A204.1 (cell line): ENCODE measurements at regions not wholly inside any gene's neighbourhood (a gene's known extent, or its start where the extent isn't known, plus 50 kb on each side); places are given as distances from the start of the nearest gene placed in this dataset.
"Not testable (repeated sequence)": the region's sequence is repeated elsewhere in the genome, so short reads cannot be mapped to it uniquely, and the experiment has no call there.

ENCODE experiments used
- FAIRE-seq: peaks from 2 replicates; lab custom pipeline; 2012; peaks lifted over from hg19 to GRCh38; lab: Jason Lieb, UNC

- no peak for FAIRE-seq
Measured at GRCh38 chr2:145374165-145374564, 854.2 kb upstream of the ZEB2 start.

- not testable (repeated sequence) for FAIRE-seq
Measured at GRCh38 chr2:145367334-145367733, 847.4 kb upstream of the ZEB2 start.

GRCh38 chr2:145366341-145366740, 846.4 kb upstream of the ZEB2 start:
- no peak for FAIRE-seq

- no peak for FAIRE-seq
Measured at GRCh38 chr2:145360129-145360790, 840.3 kb upstream of the ZEB2 start.

- FAIRE-seq = no peak
Measured at GRCh38 chr2:145359561-145359960, 839.6 kb upstream of the ZEB2 start.

- FAIRE-seq = no peak
Measured at GRCh38 chr2:145356056-145356455, 836.1 kb upstream of the ZEB2 start.

GRCh38 chr2:145352484-145352883, 832.6 kb upstream of the ZEB2 start:
- no peak for FAIRE-seq

- no peak for FAIRE-seq
Measured at GRCh38 chr2:145351864-145352425, 832.0 kb upstream of the ZEB2 start.

DNA sequence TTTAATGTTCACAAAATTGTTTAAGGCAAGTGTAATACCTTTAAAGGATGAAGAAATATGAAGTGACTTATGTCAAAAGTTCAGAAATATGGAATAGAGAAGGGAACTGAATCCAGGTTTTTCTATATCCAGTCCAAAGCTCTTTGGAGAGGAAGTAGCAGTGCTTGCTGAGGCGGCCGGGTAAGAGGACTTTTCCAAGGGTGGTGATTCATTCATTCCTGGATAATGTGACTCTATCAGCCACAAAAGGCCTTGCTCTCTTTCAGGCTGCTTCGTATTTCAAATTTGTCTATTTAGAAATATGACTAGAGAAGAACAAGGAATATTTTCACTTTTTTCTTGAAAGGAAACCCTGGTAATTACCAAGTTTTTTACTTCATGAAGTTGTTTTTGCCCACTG, 830.1 kb upstream of the ZEB2 start:
- no peak for FAIRE-seq

DNA sequence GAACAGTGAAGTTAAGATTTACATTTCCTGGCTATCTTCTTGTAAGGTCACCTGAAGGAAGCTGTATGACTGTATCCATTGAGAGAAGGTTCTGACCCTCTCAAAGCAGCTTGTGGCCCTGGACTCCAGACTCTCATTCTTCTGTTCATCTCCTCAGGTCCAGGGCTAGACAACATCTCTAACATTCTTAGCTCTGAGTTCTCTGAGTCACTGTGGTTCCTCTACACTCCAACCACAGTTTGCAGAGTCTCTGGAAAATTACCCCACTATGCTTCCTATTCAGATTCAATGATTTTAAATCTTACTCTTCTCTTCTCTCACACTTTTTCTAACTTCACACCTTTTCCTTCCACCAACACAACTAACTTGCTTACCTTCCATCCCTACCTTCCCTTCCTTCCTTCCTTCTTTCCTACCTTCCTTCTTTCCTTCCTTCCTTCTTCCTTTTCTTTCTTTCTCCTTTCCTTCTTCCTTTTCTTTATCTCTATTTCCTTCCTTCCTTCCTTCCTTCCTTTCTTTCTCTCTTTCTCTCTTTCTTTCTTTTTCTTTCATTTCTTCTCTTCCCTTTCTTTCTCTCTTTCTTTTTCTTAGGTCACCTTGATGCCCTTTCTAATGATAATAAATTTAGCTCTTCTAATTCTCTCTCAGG, 824.3 kb upstream of the ZEB2 start:
- no peak for FAIRE-seq

GRCh38 chr2:145343287-145343686, 823.4 kb upstream of the ZEB2 start:
- no peak for FAIRE-seq

GRCh38 chr2:145341536-145341935, 821.6 kb upstream of the ZEB2 start:
- FAIRE-seq = no peak

- FAIRE-seq = no peak
Measured at GRCh38 chr2:145339646-145340045, 819.7 kb upstream of the ZEB2 start.

DNA sequence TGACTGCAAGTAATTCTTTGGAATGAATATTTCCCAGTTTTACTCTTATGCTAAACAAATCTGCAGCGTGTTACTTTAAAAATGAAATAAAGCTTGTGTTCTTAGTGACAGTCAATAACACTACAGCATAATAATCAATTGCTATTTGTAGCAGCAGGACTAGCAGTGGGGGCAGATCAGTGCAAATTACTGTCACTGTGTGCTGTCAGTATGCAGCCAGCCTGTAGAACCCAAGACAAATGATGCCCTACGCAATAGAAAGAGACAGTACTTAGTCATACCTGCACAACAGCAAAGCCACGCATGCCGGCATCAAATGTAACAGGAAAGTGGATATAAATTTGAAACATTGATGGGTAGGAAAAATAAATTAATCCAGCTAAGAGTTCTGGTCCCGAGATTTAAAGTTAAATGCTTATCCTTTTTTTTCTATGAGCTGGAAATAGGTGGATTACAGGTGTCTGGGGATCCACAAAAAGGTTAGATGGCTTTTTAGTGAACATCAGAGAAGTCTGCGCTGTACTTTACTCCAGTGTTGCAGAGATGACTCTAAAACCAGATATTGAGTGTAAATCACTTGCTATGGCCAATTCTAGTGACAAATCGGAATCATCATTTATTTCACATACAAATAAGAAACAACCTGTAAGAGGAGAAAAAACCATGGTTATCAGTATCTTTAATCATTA, 812.4 kb upstream of the ZEB2 start:
- FAIRE-seq = no peak

- no peak for FAIRE-seq
Measured at GRCh38 chr2:145329971-145330370, 810.1 kb upstream of the ZEB2 start.

DNA sequence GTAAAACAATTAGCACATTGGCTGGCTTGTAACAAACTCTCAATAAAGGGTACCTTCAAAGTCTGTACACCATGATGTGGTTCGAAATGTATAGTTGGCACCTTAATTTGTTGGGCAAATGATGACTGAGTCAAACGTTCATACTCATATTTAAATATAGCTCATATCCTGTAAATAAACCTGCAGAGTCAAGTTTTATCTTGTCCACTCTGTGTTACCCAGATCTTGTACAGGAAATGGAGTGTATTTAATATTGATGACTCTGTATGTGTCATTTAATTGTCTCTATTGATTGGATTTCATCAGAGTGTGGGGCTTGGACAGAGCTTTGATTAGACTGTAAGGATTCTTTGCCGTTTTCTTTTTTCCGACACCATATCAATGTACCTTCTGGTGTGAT, 805.6 kb upstream of the ZEB2 start:
- FAIRE-seq = no peak

DNA sequence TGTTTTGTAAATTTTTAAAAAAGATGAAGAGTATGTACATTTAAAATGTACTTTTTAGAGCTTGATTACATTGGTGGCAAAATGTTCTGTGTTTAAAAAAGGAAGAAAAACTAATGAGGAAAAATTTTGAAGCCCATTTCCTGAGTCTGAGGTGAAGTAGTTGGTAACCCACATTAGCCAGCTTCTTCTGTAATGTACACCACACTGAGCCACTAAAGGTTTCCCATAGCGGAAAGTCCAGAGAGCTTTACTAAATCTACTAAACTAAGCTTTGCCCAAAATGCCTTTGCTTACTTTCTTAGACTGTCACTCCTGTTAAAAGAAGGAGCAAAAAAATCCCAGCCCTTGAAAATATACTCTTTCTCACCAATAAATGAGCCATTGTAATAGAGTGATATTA, 804.8 kb upstream of the ZEB2 start:
- no peak for FAIRE-seq

- FAIRE-seq = no peak
Measured at GRCh38 chr2:145323512-145323911, 803.6 kb upstream of the ZEB2 start.

DNA sequence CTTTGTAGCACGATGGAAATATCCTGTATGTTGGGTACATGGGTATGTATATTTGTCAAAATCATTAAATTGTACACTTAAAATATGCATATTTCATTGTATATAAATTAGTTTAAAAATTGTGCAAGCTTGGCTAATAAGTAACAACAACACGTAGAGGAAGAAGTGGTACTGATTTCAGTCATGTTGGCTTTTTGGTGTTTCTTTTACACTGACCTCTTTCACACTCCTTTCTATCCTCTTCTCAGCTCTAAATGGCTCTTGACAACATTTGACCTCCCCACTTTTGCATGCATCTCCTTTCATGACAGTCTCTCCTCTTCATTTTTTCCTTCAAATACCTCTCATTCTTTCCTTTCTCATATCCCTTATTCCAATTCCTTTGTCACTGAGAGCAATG, 801.4 kb upstream of the ZEB2 start:
- no peak for FAIRE-seq

- FAIRE-seq = no peak
Measured at GRCh38 chr2:145316496-145316895, 796.6 kb upstream of the ZEB2 start.

- FAIRE-seq = no peak
Measured at GRCh38 chr2:145315053-145315452, 795.1 kb upstream of the ZEB2 start.

DNA sequence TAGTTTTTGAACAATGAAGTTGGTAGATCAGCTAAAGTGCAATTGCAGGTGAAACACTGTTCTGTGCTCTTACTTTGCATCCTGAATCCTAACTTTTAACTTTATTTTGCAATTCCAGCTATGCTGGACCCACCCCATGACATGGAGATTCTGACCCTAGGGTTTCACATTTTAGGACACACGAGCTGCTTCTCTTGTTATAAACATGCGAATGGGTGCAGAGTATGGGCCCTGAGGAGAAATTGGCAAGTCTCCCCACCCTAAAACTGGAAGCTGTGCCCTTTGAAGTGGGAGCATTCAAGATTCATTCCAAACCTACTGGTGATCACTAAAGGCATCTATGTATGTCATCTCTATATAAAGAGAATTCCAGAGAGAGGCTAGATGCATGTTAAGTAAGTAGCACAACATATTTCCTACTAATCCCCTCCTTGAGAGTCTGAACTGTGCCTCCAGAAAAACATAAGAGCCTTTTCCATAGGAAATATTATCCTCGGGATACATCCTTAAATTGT, 794.3 kb upstream of the ZEB2 start:
- no peak for FAIRE-seq

DNA sequence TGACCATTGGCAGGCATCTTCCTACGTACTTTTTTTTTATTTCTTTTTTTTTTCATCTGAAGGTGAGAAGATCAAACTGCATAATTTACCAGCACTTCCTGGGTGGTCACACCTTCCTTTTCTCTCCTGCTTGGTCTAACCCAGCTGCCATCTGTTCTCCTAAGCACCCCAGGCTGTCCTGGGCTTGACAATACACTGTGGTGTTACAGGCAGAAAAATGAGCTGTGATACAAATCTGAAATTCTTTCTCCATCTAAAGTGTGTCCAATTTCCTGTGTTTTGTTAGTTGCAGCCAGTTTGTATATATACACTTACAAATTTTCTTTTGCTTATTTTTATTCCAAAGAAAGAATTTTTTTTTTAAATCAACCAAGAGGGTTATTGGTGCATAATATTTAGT, 786.0 kb upstream of the ZEB2 start:
- FAIRE-seq = no peak
